ENCODE measurements at regions not wholly inside any gene's neighbourhood (a gene's known extent, or its start where the extent isn't known, plus 50 kb on each side); places are given as distances from the start of the nearest gene placed in this dataset.

GRCh38 chr2:16169381-16169960 lies 229.1 kb downstream of the MYCN start:
- Histone ChIP-seq H3K4me1 (ENCODE audit: control insufficient read depth in 5 of 5, insufficient read depth in 5 of 5, low read length in 5 of 5) (no peaks in the 10 kb centered on the region), H3K36me3 (ENCODE audit: control insufficient read depth in 5 of 5, insufficient read depth in 5 of 5, low read length in 5 of 5) (no peaks in the 10 kb centered on the region), H3K4me3 (ENCODE audit: low read depth in 1 of 5, low read length in 5 of 5) (no peak overlapping the region), H3K9ac (ENCODE audit: low read length in 5 of 5) (no peak overlapping the region), H3K27me3 (ENCODE audit: control insufficient read depth in 5 of 5, insufficient read depth in 4 of 5, low read length in 5 of 5) (peaks cover 0 to 10% (median 6%) of the 10 kb centered on the region in 5 donors), H3K9me3 (ENCODE audit: control insufficient read depth in 5 of 5, low read length in 5 of 5) (no peaks in the 10 kb centered on the region), H3K27ac (ENCODE audit: low read depth, low read length) (no peak overlapping the region)

- H3K9ac ChIP-seq (ENCODE audit: low read length in 5 of 5), result no peak overlapping the region
- H3K27me3 ChIP-seq (ENCODE audit: control insufficient read depth in 5 of 5, insufficient read depth in 4 of 5, low read length in 5 of 5), result peaks cover 0 to 10% (median 6%) of the 10 kb centered on the region in 5 donors
- H3K27ac ChIP-seq (ENCODE audit: low read depth, low read length), result no peak overlapping the region
- H3K4me3 ChIP-seq (ENCODE audit: low read depth in 1 of 5, low read length in 5 of 5), result no peak overlapping the region
- H3K36me3 ChIP-seq (ENCODE audit: control insufficient read depth in 5 of 5, insufficient read depth in 5 of 5, low read length in 5 of 5), result no peaks in the 10 kb centered on the region
- no peaks in the 10 kb centered on the region for H3K9me3 ChIP-seq (ENCODE audit: control insufficient read depth in 5 of 5, low read length in 5 of 5)
- no peaks in the 10 kb centered on the region for H3K4me1 ChIP-seq (ENCODE audit: control insufficient read depth in 5 of 5, insufficient read depth in 5 of 5, low read length in 5 of 5)
Observed at GRCh38 chr2:16168506-16169264, 228.3 kb downstream of the MYCN start.

GRCh38 chr2:16167870-16168426 lies 227.6 kb downstream of the MYCN start:
- Histone ChIP-seq H3K4me3 (ENCODE audit: low read depth in 1 of 5, low read length in 5 of 5) (no peak overlapping the region), H3K27me3 (ENCODE audit: control insufficient read depth in 5 of 5, insufficient read depth in 4 of 5, low read length in 5 of 5) (peaks cover 0 to 10% (median 6%) of the 10 kb centered on the region in 5 donors), H3K36me3 (ENCODE audit: control insufficient read depth in 5 of 5, insufficient read depth in 5 of 5, low read length in 5 of 5) (no peaks in the 10 kb centered on the region), H3K4me1 (ENCODE audit: control insufficient read depth in 5 of 5, insufficient read depth in 5 of 5, low read length in 5 of 5) (no peaks in the 10 kb centered on the region), H3K27ac (ENCODE audit: low read depth, low read length) (no peak overlapping the region), H3K9me3 (ENCODE audit: control insufficient read depth in 5 of 5, low read length in 5 of 5) (no peaks in the 10 kb centered on the region), H3K9ac (ENCODE audit: low read length in 5 of 5) (no peak overlapping the region)

DNA sequence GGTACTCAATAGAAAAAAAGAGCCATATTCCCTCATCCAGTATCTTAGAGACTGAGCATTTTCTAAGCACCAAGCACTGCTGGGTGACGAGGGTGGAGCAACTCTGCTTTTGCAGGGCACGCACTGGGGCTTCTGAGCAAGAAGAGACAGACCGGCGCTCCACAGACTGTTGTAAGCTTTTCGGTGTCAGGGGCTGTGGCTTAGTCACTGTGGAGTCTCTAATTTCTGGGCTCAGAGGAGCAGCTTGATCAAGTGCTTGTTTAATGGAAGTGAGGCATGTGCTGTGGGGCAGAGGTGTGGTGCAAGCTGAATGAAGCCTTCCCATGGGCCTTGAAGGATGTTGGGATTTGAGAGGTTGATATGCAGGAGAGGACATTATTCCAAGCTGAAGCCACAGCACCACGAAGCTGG lies 227.1 kb downstream of the MYCN start:
- Histone ChIP-seq H3K27me3 (ENCODE audit: control insufficient read depth in 5 of 5, insufficient read depth in 4 of 5, low read length in 5 of 5) (peaks cover 0 to 10% (median 6%) of the 10 kb centered on the region in 5 donors), H3K27ac (ENCODE audit: low read depth, low read length) (no peak overlapping the region), H3K9ac (ENCODE audit: low read length in 5 of 5) (no peak overlapping the region), H3K4me1 (ENCODE audit: control insufficient read depth in 5 of 5, insufficient read depth in 5 of 5, low read length in 5 of 5) (no peaks in the 10 kb centered on the region), H3K9me3 (ENCODE audit: control insufficient read depth in 5 of 5, low read length in 5 of 5) (no peaks in the 10 kb centered on the region), H3K4me3 (ENCODE audit: low read depth in 1 of 5, low read length in 5 of 5) (no peak overlapping the region), H3K36me3 (ENCODE audit: control insufficient read depth in 5 of 5, insufficient read depth in 5 of 5, low read length in 5 of 5) (no peaks in the 10 kb centered on the region)

DNA sequence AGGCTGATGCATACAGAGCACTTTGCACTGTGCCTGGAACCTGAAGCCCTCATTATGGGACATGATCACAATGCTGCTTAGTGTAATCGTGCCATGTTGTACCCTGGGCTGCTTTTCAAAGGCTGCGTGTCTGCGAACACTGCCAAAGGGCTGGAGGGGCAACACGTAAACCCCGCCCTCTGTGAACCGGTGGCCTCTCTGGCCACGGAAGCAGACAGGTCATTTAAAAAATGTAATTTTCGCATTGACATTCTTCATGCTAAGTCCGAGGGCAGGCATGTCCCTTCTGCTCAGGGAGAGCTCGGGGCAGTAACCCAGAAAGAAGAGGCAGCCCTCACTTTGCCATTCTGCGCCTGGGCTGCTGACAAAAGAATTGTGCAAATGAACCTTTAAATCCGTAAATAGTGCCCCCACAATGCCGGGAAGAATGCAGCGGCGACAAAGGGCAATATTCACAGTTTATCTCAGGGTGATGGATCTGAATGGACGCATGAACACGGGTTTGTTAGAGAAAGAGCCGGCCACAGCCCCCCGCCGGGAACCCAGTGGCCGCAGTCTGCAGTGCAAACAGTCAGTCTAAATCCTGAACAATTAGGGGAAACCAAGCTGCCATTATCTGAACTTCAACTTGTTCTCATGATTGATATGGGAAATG lies 226.1 kb downstream of the MYCN start:
- Histone ChIP-seq H3K27ac (ENCODE audit: low read depth, low read length) (no peak overlapping the region), H3K27me3 (ENCODE audit: control insufficient read depth in 5 of 5, insufficient read depth in 4 of 5, low read length in 5 of 5) (peaks cover 0 to 10% (median 6%) of the 10 kb centered on the region in 5 donors), H3K9ac (ENCODE audit: low read length in 5 of 5) (no peak overlapping the region), H3K4me3 (ENCODE audit: low read depth in 1 of 5, low read length in 5 of 5) (no peak overlapping the region), H3K36me3 (ENCODE audit: control insufficient read depth in 5 of 5, insufficient read depth in 5 of 5, low read length in 5 of 5) (no peaks in the 10 kb centered on the region), H3K4me1 (ENCODE audit: control insufficient read depth in 5 of 5, insufficient read depth in 5 of 5, low read length in 5 of 5) (no peaks in the 10 kb centered on the region), H3K9me3 (ENCODE audit: control insufficient read depth in 5 of 5, low read length in 5 of 5) (no peaks in the 10 kb centered on the region)

- H3K4me3 ChIP-seq (ENCODE audit: low read depth in 1 of 5, low read length in 5 of 5), result no peak overlapping the region
- no peak overlapping the region for H3K9ac ChIP-seq (ENCODE audit: low read length in 5 of 5)
- no peaks in the 10 kb centered on the region for H3K36me3 ChIP-seq (ENCODE audit: control insufficient read depth in 5 of 5, insufficient read depth in 5 of 5, low read length in 5 of 5)
- no peak overlapping the region for H3K27ac ChIP-seq (ENCODE audit: low read depth, low read length)
- H3K9me3 ChIP-seq (ENCODE audit: control insufficient read depth in 5 of 5, low read length in 5 of 5), result no peaks in the 10 kb centered on the region
- no peaks in the 10 kb centered on the region for H3K4me1 ChIP-seq (ENCODE audit: control insufficient read depth in 5 of 5, insufficient read depth in 5 of 5, low read length in 5 of 5)
- peaks cover 0 to 10% (median 6%) of the 10 kb centered on the region in 5 donors for H3K27me3 ChIP-seq (ENCODE audit: control insufficient read depth in 5 of 5, insufficient read depth in 4 of 5, low read length in 5 of 5)
Observed at GRCh38 chr2:16165518-16166326, 225.4 kb downstream of the MYCN start.

DNA sequence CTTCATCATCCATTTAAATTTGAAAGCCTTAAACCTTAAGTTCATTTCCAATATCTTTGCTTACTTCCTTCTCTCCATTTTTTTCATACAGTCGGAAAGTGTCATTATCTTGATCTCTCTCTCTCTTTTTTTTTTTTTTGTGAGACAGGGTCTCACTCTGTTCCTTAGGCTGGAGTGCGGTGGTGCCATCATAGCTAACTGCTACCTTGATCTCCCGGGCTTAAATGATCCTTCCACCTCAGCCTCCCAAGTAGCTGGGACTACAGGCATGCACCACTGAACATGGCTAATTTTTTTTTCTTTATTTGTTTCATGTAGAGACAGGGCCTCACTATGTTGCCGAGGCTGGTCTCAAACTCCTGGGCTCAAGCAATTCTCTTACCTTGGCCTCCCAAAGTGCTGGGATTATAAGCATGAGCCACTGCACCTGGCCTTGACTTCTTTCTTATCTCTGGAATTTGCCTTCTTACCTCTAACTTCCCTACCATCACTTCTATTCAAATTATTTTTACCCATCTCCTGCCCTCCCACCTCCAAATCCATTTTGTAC lies 222.2 kb downstream of the MYCN start:
- no peak overlapping the region for H3K9ac ChIP-seq (ENCODE audit: low read length in 5 of 5)
- peaks cover 3 to 10% (median 6%) of the 10 kb centered on the region in 5 donors for H3K27me3 ChIP-seq (ENCODE audit: control insufficient read depth in 5 of 5, insufficient read depth in 4 of 5, low read length in 5 of 5)
- no peaks in the 10 kb centered on the region for H3K9me3 ChIP-seq (ENCODE audit: control insufficient read depth in 5 of 5, low read length in 5 of 5)
- H3K4me3 ChIP-seq (ENCODE audit: low read depth in 1 of 5, low read length in 5 of 5), result no peak overlapping the region
- H3K36me3 ChIP-seq (ENCODE audit: control insufficient read depth in 5 of 5, insufficient read depth in 5 of 5, low read length in 5 of 5), result no peaks in the 10 kb centered on the region
- H3K4me1 ChIP-seq (ENCODE audit: control insufficient read depth in 5 of 5, insufficient read depth in 5 of 5, low read length in 5 of 5), result no peaks in the 10 kb centered on the region
- no peak overlapping the region for H3K27ac ChIP-seq (ENCODE audit: low read depth, low read length)

DNA sequence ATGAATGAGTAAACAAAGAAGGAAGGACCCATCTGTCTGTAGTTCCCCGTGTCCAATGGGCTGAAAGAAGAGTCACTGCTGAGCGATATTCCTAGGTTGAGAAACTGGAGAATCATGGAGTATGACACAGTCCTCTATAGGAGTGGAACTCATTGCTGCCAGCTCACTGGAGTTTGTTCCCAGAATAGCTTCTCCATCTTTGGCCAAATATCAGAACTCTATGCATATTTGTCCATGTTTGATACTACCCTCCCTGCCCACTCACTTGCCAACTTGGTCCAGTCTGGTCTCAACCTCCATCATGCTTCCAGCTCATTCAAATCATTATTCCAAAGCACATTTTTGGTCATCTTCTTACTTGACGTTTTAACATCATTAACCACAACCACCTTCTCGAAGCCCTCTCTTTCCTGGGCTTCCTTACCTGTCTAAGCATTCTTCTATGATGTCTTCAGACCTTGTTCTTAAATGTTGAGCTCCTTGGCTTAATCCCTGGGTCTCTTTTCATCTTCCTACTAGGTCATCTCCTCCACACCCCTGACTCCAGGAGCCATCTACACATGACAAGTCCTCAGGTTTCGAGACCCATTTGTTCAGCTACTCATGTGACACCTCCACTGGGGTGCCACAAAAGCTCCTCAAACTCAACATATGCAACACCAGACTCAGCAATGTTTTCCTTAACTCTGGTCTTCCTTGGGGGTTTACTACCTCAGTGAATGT lies 221.6 kb downstream of the MYCN start:
- Histone ChIP-seq H3K36me3 (ENCODE audit: control insufficient read depth in 5 of 5, insufficient read depth in 5 of 5, low read length in 5 of 5) (no peaks in the 10 kb centered on the region), H3K27me3 (ENCODE audit: control insufficient read depth in 5 of 5, insufficient read depth in 4 of 5, low read length in 5 of 5) (peaks cover 3 to 10% (median 6%) of the 10 kb centered on the region in 5 donors), H3K9me3 (ENCODE audit: control insufficient read depth in 5 of 5, low read length in 5 of 5) (no peaks in the 10 kb centered on the region), H3K27ac (ENCODE audit: low read depth, low read length) (no peak overlapping the region), H3K9ac (ENCODE audit: low read length in 5 of 5) (no peak overlapping the region), H3K4me3 (ENCODE audit: low read depth in 1 of 5, low read length in 5 of 5) (no peak overlapping the region), H3K4me1 (ENCODE audit: control insufficient read depth in 5 of 5, insufficient read depth in 5 of 5, low read length in 5 of 5) (no peaks in the 10 kb centered on the region)

GRCh38 chr2:16161085-16161565 lies 220.8 kb downstream of the MYCN start:
- Histone ChIP-seq H3K36me3 (ENCODE audit: control insufficient read depth in 5 of 5, insufficient read depth in 5 of 5, low read length in 5 of 5) (no peaks in the 10 kb centered on the region), H3K27ac (ENCODE audit: low read depth, low read length) (no peak overlapping the region), H3K9ac (ENCODE audit: low read length in 5 of 5) (no peak overlapping the region), H3K4me3 (ENCODE audit: low read depth in 1 of 5, low read length in 5 of 5) (no peak overlapping the region), H3K9me3 (ENCODE audit: control insufficient read depth in 5 of 5, low read length in 5 of 5) (no peaks in the 10 kb centered on the region), H3K27me3 (ENCODE audit: control insufficient read depth in 5 of 5, insufficient read depth in 4 of 5, low read length in 5 of 5) (peaks cover 0 to 4% (median 3%) of the 10 kb centered on the region in 5 donors), H3K4me1 (ENCODE audit: control insufficient read depth in 5 of 5, insufficient read depth in 5 of 5, low read length in 5 of 5) (no peaks in the 10 kb centered on the region)
